ENCODE measurements at regions not wholly inside any gene's neighbourhood (a gene's known extent, or its start where the extent isn't known, plus 50 kb on each side); places are given as distances from the start of the nearest gene placed in this dataset.

- TF ChIP-seq CTCF (IDR thresholded peaks at IDR 0.05) (no peak), POLR2AphosphoS5 (IDR thresholded peaks at IDR 0.05) (no peak)
Observed at GRCh38 chr18:8962192-8962779, 140.2 kb upstream of the NDUFV2 start.

Measured in breast epithelium (tissue), 3 donors.